ENCODE measurements at regions not wholly inside any gene's neighbourhood (a gene's known extent, or its start where the extent isn't known, plus 50 kb on each side); places are given as distances from the start of the nearest gene placed in this dataset.

DNA sequence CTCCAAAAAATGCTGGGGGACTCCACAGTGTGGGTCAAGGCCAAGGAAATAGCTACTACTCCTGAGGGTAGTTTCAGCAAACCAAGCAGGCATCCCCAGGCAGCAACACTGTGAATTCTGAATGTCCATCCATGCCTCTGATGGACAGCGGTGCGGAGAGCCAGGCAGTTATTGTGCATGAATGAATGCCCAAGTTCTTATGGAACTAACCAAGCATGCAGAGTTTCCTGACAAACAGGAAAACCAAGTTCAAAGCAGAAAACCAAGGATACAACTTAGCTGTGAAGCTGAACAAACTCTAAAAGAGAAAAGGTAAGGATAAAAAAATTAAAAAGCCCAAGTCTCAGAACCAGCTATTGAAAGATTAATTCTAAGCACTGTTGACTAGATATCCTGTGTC lies 642.6 kb upstream of the HS3ST1 start:
- Histone ChIP-seq H2AFZ (ENCODE audit: low read depth, low read length) (no peak overlapping the region), H3K9me2 (ENCODE audit: insufficient read depth, low read length) (no peaks in the 10 kb centered on the region), H4K20me1 (ENCODE audit: insufficient read depth) (no peaks in the 10 kb centered on the region), H3F3A (ENCODE audit: insufficient read depth, low read length, poor library complexity, severe bottlenecking) (no peaks in the 10 kb centered on the region), H3K4me3 (ENCODE audit: low read length) (no peak overlapping the region), H3K4me2 (ENCODE audit: low read length) (no peak overlapping the region), H3K9ac (ENCODE audit: low read length) (no peak overlapping the region), H3K79me2 (replicated peaks; ENCODE audit: insufficient read depth, low read length) (no peaks in the 10 kb centered on the region), H3K27me3 (ENCODE audit: insufficient read depth, low read depth, low read length) (no peaks in the 10 kb centered on the region), H3K27ac (ENCODE audit: low read length) (no peak overlapping the region), H3K36me3 (ENCODE audit: insufficient read depth, low read length) (no peaks in the 10 kb centered on the region), H3K9me3 (ENCODE audit: low read length) (no peaks in the 10 kb centered on the region)
- no peak for TF ChIP-seq POLR2AphosphoS5 (IDR thresholded peaks at IDR 0.05)
- no peak for TF ChIP-seq RAD21 (conservative IDR thresholded peaks at IDR 0.05)
- no peak for TF ChIP-seq SMC3 (conservative IDR thresholded peaks at IDR 0.05; ENCODE audit: poor library complexity)
- TF ChIP-seq, protein P1, sequence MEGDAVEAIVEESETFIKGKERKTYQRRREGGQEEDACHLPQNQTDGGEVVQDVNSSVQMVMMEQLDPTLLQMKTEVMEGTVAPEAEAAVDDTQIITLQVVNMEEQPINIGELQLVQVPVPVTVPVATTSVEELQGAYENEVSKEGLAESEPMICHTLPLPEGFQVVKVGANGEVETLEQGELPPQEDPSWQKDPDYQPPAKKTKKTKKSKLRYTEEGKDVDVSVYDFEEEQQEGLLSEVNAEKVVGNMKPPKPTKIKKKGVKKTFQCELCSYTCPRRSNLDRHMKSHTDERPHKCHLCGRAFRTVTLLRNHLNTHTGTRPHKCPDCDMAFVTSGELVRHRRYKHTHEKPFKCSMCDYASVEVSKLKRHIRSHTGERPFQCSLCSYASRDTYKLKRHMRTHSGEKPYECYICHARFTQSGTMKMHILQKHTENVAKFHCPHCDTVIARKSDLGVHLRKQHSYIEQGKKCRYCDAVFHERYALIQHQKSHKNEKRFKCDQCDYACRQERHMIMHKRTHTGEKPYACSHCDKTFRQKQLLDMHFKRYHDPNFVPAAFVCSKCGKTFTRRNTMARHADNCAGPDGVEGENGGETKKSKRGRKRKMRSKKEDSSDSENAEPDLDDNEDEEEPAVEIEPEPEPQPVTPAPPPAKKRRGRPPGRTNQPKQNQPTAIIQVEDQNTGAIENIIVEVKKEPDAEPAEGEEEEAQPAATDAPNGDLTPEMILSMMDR (IDR thresholded peaks at IDR 0.05; ENCODE audit: poor library complexity, severe bottlenecking) = no peak
- TF ChIP-seq EP300 (conservative IDR thresholded peaks at IDR 0.05; ENCODE audit: poor library complexity, severe bottlenecking) = no peak
- TF ChIP-seq TAF1 (IDR thresholded peaks at IDR 0.05; ENCODE audit: low read depth) = no peak
- no peak for TF ChIP-seq EZH2 (IDR thresholded peaks at IDR 0.05; ENCODE audit: borderline replicate concordance, insufficient read depth, low read length, poor library complexity, severe bottlenecking)
- TF ChIP-seq MXI1 (conservative IDR thresholded peaks at IDR 0.05; ENCODE audit: poor library complexity, severe bottlenecking) = no peak
- TF ChIP-seq, protein P2, sequence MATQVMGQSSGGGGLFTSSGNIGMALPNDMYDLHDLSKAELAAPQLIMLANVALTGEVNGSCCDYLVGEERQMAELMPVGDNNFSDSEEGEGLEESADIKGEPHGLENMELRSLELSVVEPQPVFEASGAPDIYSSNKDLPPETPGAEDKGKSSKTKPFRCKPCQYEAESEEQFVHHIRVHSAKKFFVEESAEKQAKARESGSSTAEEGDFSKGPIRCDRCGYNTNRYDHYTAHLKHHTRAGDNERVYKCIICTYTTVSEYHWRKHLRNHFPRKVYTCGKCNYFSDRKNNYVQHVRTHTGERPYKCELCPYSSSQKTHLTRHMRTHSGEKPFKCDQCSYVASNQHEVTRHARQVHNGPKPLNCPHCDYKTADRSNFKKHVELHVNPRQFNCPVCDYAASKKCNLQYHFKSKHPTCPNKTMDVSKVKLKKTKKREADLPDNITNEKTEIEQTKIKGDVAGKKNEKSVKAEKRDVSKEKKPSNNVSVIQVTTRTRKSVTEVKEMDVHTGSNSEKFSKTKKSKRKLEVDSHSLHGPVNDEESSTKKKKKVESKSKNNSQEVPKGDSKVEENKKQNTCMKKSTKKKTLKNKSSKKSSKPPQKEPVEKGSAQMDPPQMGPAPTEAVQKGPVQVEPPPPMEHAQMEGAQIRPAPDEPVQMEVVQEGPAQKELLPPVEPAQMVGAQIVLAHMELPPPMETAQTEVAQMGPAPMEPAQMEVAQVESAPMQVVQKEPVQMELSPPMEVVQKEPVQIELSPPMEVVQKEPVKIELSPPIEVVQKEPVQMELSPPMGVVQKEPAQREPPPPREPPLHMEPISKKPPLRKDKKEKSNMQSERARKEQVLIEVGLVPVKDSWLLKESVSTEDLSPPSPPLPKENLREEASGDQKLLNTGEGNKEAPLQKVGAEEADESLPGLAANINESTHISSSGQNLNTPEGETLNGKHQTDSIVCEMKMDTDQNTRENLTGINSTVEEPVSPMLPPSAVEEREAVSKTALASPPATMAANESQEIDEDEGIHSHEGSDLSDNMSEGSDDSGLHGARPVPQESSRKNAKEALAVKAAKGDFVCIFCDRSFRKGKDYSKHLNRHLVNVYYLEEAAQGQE (IDR thresholded peaks at IDR 0.05; ENCODE audit: borderline replicate concordance) = no peak

DNA sequence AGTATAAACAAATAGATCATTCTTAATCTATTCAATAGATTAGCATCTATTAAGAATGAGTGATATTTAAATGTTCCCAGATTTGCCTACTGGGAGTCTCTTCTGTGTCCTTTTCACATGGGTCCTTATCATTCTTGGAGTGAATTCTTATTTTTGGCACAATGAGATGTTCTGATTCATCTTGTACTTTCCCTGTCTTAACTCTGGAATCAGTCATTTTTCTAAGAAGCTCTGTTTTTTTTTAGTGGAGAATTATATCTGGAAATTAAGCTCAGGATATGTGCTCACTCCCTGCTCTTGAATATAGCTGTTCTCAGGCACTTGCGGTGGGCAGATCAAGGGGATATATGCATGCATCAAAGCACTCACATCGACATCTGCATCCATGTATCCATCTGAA lies 625.3 kb upstream of the HS3ST1 start:
- Histone ChIP-seq H3F3A (ENCODE audit: insufficient read depth, low read length, poor library complexity, severe bottlenecking) (no peaks in the 10 kb centered on the region), H3K4me2 (ENCODE audit: low read length) (no peak overlapping the region), H3K9me2 (ENCODE audit: insufficient read depth, low read length) (no peaks in the 10 kb centered on the region), H3K36me3 (ENCODE audit: insufficient read depth, low read length) (no peaks in the 10 kb centered on the region), H3K79me2 (replicated peaks; ENCODE audit: insufficient read depth, low read length) (no peaks in the 10 kb centered on the region), H3K9ac (ENCODE audit: low read length) (no peak overlapping the region), H3K4me3 (ENCODE audit: low read length) (no peak overlapping the region), H2AFZ (ENCODE audit: low read depth, low read length) (no peak overlapping the region), H3K27ac (ENCODE audit: low read length) (no peak overlapping the region), H3K27me3 (ENCODE audit: insufficient read depth, low read depth, low read length) (no peaks in the 10 kb centered on the region), H4K20me1 (ENCODE audit: insufficient read depth) (no peaks in the 10 kb centered on the region), H3K9me3 (ENCODE audit: low read length) (no peaks in the 10 kb centered on the region)
- no peak for TF ChIP-seq MXI1 (conservative IDR thresholded peaks at IDR 0.05; ENCODE audit: poor library complexity, severe bottlenecking)
- TF ChIP-seq, protein P2 (IDR thresholded peaks at IDR 0.05; ENCODE audit: borderline replicate concordance) = no peak
- no peak for TF ChIP-seq EZH2 (IDR thresholded peaks at IDR 0.05; ENCODE audit: borderline replicate concordance, insufficient read depth, low read length, poor library complexity, severe bottlenecking)
- TF ChIP-seq, protein P1 (IDR thresholded peaks at IDR 0.05; ENCODE audit: poor library complexity, severe bottlenecking) = no peak
- no peak for TF ChIP-seq POLR2AphosphoS5 (IDR thresholded peaks at IDR 0.05)
- no peak for TF ChIP-seq SMC3 (conservative IDR thresholded peaks at IDR 0.05; ENCODE audit: poor library complexity)
